Prostate gland (tissue), 2 donors: ENCODE measurements at regions not wholly inside any gene's neighbourhood (a gene's known extent, or its start where the extent isn't known, plus 50 kb on each side); places are given as distances from the start of the nearest gene placed in this dataset.

Experiments
- DNase-seq: peaks from one replicate; pipeline ENCODE4 v3.0.0-alpha.2; 2019; ENCODE audit warnings: low spot score
- H3K27ac ChIP-seq, 2 donors: fragments of 200-600 bp; sonication (generic); 2 replicates each; pipeline ENCODE4 v1.5.1; 2017 to 2019
- H3K27me3 ChIP-seq: fragments of 200-600 bp; sonication (generic); replicated peaks from 2 replicates; pipeline ENCODE4 v1.5.1; 2019; ENCODE audit not compliant: insufficient read depth
- H3K36me3 ChIP-seq, 2 donors: fragments of 200-600 bp; sonication (generic); 1 replicate in 1 of 2; 2 replicates in 1 of 2; pipeline versions ENCODE4 v1.5.1 to v1.8.1; 2017 to 2019
- H3K4me1 ChIP-seq: fragments of 200-600 bp; sonication (generic); replicated peaks from 2 replicates; pipeline ENCODE4 v1.5.1; 2019
- H3K4me3 ChIP-seq, 2 donors: fragments of 200-600 bp; sonication (generic); 2 replicates each; pipeline ENCODE4 v1.5.1; 2017 to 2019
- H3K9me3 ChIP-seq: fragments of 200-600 bp; sonication (generic); 2 replicates; pipeline ENCODE4 v1.5.1; 2017
- POLR2A ChIP-seq: fragments of 450-650 bp; IDR thresholded peaks from one replicate; pipeline ENCODE4 v1.6.1; 2016; ENCODE audit warnings: antibody characterized with exemption, mild to moderate bottlenecking
- POLR2AphosphoS5 ChIP-seq: sonication (generic); formaldehyde crosslinking; IDR thresholded peaks from one replicate; pipeline ENCODE4 v1.6.1; 2017; ENCODE audit warnings: antibody characterized with exemption
- WGBS: methylation state at CpG from one replicate; pipeline ENCODE4 v1.1.5; 2018; 5-methylcytosine and 5-hydroxymethylcytosine counted together
- intact Hi-C: fragments of 100-400 bp; cut with DNase I; formaldehyde crosslinking; loops from one replicate; pipeline ENCODE4 v1.14.2; 2022
- TF ChIP-seq, protein P1 (sequence below), 4 experiments: fragments of 200-600 bp in 2 of 4; fragments of 450-650 bp in 2 of 4; sonication (generic) in 2 of 4; IDR thresholded peaks; 1 replicate in 3 of 4; 2 replicates in 1 of 4; pipeline ENCODE4 v1.5.1; 2016 to 2019; ENCODE audit warnings: antibody characterized with exemption in 4 of 4, mild to moderate bottlenecking in 2 of 4, moderate library complexity in 2 of 4

DNA sequence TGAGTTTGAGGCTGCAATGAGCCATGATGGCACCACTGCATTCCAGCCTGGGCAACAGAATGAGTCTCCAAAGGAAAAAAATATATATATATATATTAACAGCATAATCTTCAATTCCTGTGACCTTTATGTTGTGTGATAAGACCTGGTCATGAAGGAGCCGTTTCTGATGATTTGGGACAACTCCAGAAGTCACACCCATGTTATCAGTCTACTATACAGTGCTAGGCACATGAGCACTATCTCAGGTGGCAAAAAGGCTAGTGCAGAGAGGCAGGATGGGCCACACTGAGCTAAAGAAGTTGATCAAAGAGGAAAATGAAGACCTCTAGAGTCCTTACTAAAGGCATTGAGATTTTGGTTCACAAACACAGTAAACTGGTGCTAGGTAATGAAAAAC is 205.0 kb upstream of the RAD23B start:
- TF ChIP-seq, protein P1, sequence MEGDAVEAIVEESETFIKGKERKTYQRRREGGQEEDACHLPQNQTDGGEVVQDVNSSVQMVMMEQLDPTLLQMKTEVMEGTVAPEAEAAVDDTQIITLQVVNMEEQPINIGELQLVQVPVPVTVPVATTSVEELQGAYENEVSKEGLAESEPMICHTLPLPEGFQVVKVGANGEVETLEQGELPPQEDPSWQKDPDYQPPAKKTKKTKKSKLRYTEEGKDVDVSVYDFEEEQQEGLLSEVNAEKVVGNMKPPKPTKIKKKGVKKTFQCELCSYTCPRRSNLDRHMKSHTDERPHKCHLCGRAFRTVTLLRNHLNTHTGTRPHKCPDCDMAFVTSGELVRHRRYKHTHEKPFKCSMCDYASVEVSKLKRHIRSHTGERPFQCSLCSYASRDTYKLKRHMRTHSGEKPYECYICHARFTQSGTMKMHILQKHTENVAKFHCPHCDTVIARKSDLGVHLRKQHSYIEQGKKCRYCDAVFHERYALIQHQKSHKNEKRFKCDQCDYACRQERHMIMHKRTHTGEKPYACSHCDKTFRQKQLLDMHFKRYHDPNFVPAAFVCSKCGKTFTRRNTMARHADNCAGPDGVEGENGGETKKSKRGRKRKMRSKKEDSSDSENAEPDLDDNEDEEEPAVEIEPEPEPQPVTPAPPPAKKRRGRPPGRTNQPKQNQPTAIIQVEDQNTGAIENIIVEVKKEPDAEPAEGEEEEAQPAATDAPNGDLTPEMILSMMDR (IDR thresholded peaks at IDR 0.05): no peak
- no peak for TF ChIP-seq POLR2AphosphoS5
- no peak for TF ChIP-seq POLR2A
- H3K4me1 ChIP-seq: no peaks in the 10 kb centered on the region
- no peak for DNase-seq
- H3K27ac ChIP-seq: no peak overlapping the region
- H3K9me3 ChIP-seq: no peaks in the 10 kb centered on the region
- WGBS: 79% methylated on average over 1 of the region's 1 CpG
- H3K36me3 ChIP-seq: no peaks in the 10 kb centered on the region
- intact Hi-C loops: no loop called here
- no peaks in the 10 kb centered on the region for H3K27me3 ChIP-seq
- H3K4me3 ChIP-seq: no peak overlapping the region

DNA sequence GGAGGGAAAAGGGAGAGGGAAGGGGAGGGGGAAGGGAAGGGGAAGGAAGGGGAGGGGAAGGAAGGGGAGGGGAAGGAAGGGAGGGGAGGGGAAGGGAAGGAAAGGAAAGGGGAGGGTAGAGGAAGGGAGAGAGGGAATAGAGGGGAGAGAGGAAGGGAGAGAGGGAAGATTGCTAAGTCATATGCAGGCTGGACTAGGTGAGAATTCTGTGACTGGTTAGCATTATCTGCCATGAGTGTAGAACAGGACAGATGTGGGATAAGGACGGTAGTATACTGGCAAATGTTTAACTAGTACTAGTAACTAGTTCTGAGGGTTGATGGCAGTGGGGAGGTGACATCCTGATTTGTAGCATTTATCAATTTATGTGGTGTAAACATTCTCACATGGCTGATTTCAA is 203.5 kb upstream of the RAD23B start:
- TF ChIP-seq POLR2A (no peak), POLR2AphosphoS5 (no peak)
- TF ChIP-seq, protein P1 (IDR thresholded peaks at IDR 0.05): no peak
- Histone ChIP-seq H3K4me3 (no peak overlapping the region), H3K36me3 (no peaks in the 10 kb centered on the region), H3K9me3 (no peaks in the 10 kb centered on the region), H3K27me3 (no peaks in the 10 kb centered on the region), H3K27ac (no peak overlapping the region), H3K4me1 (no peaks in the 10 kb centered on the region)
- intact Hi-C loops: no loop called here
- 76% methylated on average over 1 of the region's 1 CpG for WGBS
- no peak for DNase-seq

DNA sequence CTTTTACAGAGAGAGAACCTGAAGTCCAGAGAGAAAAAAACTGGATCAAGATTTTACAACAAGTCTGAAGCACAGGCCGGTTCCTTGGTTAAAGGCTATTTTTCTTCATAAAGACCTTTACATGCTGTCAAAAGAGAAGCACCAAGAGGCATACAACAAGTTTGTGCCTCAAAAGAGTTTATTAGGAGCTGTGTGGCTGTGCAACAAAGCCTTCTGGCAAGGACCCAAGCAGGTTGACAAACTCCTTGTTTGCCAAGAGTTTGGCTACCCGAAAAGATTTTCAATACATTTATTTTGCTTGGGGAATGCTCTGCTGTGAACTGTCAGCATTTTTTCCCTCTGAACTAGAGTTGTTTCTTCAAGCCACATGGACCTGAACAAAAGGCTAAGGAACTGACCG is 202.9 kb upstream of the RAD23B start:
- no peaks in the 10 kb centered on the region for H3K36me3 ChIP-seq
- H3K27me3 ChIP-seq: no peaks in the 10 kb centered on the region
- WGBS: 48% methylated on average over 3 of the region's 3 CpGs
- no peaks in the 10 kb centered on the region for H3K9me3 ChIP-seq
- TF ChIP-seq POLR2AphosphoS5: no peak
- TF ChIP-seq, protein P1 (IDR thresholded peaks at IDR 0.05): no peak
- no peak for TF ChIP-seq POLR2A
- no peak for DNase-seq
- H3K4me1 ChIP-seq: no peaks in the 10 kb centered on the region
- H3K4me3 ChIP-seq: no peak overlapping the region
- intact Hi-C loops: no loop called here
- no peak overlapping the region for H3K27ac ChIP-seq

DNA sequence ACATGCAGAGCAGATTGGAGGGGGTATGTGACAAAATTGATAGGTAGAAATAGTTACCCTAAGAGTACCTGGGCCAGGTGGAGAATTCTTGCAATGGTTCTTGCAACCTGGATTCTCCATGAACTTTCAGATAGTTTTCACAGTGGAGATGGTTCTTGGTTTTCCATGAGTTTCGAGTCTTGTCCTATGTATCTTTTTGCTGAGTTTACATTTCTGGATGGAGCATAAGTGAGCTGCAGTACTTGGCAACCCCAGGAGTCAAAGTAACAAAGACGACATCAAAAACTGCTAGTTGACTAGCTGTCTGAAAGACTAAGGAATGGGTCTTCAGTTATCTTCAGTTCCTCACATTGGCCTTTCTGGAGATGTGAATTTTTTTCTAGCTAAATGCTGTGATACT is 196.6 kb upstream of the RAD23B start:
- H3K27me3 ChIP-seq: no peaks in the 10 kb centered on the region
- intact Hi-C loops: no loop called here
- H3K4me3 ChIP-seq: no peak overlapping the region
- H3K36me3 ChIP-seq: no peaks in the 10 kb centered on the region
- 95% methylated on average over 2 of the region's 2 CpGs for WGBS
- no peaks in the 10 kb centered on the region for H3K9me3 ChIP-seq
- no peaks in the 10 kb centered on the region for H3K4me1 ChIP-seq
- TF ChIP-seq POLR2A (no peak), POLR2AphosphoS5 (no peak)
- DNase-seq: no peak
- H3K27ac ChIP-seq: no peak overlapping the region

DNA sequence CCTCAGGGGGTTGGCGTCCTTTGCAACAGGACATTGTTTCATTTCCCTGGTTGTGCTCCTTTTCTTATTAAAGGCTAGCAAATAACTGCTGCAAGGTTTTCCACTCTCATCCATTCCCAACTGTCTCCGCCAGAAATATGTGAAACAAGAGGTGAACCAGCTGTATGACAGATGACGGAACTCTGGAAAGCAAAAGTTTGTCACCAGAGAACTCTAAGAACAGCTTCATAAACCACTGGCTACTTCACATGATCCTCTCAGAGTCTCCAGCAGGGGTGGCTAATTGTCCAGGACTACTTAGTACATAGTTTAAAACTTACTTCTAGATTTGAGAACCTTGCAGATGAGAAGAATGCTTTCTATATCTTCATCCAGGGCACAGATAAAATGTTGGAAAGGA is 195.9 kb upstream of the RAD23B start:
- WGBS: 71% methylated on average over 3 of the region's 3 CpGs
- DNase-seq: no peak
- no peaks in the 10 kb centered on the region for H3K27me3 ChIP-seq
- H3K36me3 ChIP-seq: no peaks in the 10 kb centered on the region
- TF ChIP-seq POLR2A (no peak), POLR2AphosphoS5 (no peak)
- TF ChIP-seq, protein P1 (IDR thresholded peaks at IDR 0.05): no peak
- intact Hi-C loops: no loop called here
- no peak overlapping the region for H3K4me3 ChIP-seq
- no peak overlapping the region for H3K27ac ChIP-seq
- H3K9me3 ChIP-seq: no peaks in the 10 kb centered on the region
- no peaks in the 10 kb centered on the region for H3K4me1 ChIP-seq
